HG03457 (cell line): ENCODE measurements at regions not wholly inside any gene's neighbourhood (a gene's known extent, or its start where the extent isn't known, plus 50 kb on each side); places are given as distances from the start of the nearest gene placed in this dataset.
A peak's percentile ranks its signal among the peaks of the same experiment; 100 is the strongest.

Experiments
- ATAC-seq: cut with Tn5 transposase; IDR thresholded peaks from one replicate; pipeline ENCODE4 v1.9.1; 2021; ENCODE audit warnings: moderate number of reproducible peaks; ENCODE audit not compliant: unreplicated experiment

DNA sequence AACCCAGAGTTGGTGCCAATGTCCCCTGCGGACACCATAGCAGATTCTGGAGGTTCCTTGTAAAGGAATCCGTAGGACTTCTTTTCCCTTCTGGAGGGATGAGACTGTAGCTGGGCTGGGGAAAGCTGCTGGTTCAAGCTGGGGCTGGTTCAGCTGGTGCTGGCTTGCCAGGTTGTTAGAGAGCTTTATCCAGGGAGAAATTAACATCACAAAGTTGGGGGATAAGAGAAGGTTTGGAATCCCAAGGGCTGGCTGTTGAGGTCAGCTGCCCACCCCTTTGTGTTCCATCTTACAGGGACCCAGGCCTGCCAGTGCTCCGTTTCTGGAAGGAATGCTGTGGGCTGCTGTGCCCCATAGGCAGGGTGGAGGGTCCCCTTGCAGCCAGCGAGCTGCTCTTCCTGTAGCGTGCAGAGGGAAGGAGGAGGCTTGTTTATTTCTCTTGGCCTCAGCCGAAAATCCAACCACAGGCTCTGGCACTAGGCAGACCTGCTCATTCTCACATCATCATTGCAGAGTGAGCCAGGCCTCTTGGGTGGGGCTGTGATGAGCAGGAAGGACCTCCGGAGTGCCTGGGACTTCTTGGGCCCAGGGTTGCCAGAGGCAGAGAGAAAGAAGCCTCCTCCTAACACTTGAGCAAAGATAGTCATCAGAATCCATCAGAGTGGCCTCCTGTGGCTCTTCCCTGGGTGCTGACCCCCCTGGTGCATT lies 251.1 kb downstream of the SEC14L1 start:
- ATAC-seq, result no peak

DNA sequence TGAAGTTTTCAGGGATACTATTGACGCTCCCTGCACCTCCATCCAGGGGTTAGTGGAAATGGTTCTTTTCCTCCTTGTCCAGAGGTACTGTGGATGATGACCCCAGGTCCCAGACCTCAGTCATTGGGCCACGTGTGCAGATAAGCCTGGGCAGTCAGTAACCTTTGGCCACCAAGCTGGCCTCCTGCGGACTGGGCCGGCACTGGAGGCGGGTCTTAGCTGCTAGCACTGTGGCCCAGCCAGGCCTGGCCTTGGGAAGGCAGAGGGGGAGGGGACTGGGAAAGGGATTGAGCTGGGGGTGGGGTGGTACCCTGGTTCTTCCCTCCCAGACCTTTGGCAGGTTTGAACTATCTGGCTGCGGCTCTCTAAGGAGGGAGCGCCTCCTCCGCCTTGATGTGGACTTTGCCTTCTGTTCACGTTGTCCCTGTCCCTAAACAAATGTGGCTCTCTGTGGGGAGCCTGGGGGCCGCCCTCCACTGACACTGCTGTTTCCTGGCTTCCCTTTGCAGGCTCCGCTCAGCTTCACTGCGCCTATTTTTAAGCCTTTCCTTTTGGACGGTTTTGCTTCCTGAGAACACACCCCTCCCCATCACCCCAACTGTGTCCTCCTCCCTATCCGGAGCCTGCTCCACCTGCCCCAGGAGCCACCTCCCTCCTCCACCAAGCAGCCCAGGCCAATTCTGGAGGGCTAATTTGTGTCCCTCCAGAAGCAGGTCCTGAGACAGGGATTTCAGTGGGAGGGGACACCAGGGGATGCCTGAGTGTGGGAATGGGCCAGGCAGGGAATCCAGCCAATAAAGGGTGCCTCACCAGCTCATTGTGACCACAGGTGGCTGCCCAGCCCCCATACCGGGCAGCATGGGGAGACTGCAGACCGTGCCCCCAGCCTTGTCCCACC lies 251.9 kb downstream of the SEC14L1 start:
- no peak for ATAC-seq

DNA sequence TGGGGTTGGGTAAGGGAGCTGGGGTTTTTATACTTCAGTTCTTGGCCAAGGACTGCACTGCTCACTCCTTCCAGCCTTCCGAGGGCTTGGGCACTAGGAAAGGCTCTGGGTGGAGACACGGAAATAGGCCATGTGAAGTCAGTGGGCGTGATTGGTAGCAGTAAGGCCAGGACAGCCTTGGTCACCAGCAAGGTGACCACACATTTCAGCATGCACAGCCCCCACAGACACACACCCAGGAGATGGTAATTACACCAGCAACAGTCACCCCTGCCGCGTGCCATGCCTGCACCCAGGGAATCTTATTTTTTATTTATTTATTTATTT lies 252.5 kb downstream of the SEC14L1 start:
- ATAC-seq, result no peak

DNA sequence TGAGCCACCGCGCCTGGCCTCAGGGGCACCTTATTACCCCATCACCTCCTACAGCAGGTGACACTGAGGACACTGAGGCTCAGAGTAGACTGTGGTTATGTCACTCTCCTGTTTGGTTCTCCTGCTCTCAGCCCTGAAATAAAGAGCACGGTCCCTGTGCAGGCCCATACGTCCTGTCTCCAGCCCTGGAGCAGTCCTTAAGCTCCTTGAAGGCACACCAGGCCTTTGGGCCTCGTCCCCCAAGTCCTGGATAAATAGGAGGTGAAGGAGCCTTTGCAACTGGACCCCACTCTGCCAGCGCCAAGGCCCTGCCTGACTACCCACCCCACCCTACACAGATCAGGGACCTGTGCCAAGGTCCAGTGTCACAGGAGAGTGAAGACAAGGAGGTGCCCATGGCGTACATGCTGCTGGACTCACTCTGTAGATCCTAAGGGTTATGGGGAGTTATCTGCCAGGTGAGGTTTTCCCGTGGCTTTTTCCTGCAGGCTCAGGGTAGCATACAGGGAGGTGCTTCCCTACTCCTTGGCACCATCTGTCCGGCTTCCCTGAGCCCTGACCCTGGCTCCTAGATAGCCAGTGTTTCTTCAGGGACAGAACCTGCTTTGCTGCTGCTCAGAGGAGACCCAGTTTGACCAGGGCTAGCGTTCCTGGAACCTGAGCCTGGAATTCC lies 253.2 kb downstream of the SEC14L1 start:
- ATAC-seq, result no peak

DNA sequence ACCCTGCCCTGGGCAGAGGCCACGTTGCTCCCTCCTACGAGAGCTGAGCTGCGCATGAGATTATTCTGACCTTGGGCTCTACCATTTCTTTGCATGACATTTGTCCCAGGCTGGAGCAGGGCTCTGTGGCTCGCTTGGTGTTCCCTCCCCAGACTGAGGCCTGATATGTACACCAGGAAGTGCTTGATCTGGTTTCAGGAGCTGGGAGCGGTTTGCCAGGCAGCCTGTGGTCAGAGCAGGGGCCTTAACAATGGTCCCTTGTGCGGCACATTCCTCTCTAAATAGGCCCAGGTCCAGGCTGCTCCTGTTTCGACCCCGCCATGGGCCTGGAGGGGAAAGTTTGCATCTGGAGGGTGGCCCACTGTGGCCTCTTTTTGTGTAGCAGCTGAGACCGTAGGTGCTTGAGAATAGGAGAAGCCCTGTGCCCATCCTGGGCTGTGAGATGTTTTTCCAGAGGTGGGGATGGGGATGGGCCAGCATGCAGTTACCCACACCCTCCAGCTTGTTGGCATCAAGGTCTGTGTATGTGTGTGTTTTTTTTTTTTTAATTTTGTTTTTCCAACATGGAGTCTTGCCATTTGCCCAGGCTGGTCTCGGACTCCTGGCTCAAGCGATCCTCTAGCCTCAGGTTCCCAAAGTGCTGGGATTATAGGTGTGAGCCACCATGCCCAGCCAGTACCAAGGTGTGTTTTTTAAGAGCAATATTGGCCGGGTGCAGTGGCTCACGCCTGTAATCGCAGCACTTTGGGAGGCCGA lies 253.9 kb downstream of the SEC14L1 start:
- ATAC-seq, result no peak

DNA sequence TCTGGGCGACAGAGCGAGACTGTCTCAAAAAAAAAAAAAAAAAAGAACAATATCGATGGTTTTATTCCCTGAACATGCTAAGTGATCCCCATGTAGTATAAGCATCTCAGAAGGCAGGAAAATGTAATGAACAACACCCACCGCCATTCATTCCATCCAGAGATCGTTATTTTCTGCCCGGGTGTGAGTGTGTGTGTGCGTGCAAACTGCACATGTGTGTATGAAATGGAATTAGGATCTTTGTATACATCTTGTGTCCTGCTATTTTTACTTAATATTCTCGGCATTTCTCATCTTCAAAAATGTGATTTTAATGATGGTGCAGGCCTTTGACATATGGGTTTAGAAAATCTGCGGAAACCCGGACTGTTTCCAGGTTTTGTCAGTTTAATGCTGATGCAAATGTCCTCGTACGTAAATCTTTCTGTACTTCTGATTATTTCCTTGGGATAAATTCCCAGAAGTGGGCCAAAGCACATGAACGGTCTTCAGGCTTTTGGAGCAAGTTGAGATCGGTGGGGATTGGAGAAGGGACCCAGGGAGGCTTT lies 254.8 kb downstream of the SEC14L1 start:
- no peak for ATAC-seq

DNA sequence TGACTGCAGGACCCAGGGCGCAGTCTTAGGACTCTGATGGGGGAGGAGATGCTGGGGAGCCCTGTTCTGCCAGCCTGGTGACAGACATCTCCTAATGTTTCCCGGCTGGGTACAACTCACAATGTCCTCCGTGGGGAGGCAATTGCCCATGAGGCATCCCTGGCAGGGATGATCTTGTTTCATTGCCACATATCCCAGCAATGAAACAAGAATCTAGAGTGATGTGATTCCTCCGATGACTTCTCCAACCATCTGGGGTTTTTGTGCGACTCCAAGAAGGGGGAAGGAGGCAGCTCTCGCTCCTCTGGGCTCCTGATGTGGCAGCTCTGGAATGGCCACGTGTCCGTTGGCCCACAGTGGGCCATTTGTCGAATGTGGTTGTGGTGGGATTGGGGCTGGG lies 255.8 kb downstream of the SEC14L1 start:
- no peak for ATAC-seq

DNA sequence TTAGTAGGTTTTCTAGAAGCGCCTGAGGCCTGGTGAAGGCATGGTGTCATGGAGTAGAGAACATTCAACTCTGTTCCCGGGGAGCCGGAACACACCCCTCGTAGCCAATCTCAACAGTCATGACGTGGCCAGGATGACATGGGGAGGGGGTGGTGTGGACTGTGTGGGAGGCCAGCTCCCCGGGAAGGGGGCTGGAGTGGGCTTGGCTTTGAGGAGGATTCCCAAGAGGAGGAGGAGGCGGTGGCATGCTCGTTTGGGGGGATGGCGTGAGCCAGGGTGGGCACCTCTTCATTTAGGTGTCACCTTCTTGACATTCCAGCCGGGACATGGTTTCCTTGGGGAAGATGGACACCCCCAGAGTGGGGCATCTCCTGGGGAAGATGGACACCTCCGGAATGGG lies 257.5 kb downstream of the SEC14L1 start:
- no peak for ATAC-seq

DNA sequence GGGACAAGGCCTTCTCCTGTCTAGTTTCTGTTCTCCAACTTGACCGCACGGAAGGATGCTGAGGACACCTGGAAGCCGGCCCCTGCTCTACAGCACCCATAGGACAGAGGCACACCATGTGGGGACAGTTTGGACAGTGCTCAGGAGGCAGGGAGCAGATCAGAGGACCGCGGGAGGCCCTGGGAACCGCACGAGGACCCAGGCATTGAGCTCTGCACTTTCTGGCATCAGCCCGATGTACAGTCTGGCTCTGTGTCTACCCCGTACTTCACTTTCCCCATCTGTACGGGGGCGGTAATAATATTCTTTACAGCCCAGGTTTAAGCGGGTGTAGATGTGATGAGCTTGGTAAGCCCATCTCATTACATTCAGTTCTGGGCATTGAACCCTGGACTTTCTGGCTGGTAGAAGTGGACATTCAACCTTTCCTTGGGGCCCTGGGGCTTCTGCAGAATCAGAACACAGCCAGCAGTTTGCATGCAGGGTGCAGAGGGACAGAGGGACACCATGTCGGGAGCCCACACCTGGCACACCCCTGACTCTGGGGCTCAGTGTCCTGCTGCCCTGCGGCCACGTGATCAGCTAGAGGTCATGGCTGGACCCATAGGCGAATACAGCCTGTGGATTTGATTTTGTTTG lies 258.7 kb downstream of the SEC14L1 start:
- ATAC-seq, result no peak

DNA sequence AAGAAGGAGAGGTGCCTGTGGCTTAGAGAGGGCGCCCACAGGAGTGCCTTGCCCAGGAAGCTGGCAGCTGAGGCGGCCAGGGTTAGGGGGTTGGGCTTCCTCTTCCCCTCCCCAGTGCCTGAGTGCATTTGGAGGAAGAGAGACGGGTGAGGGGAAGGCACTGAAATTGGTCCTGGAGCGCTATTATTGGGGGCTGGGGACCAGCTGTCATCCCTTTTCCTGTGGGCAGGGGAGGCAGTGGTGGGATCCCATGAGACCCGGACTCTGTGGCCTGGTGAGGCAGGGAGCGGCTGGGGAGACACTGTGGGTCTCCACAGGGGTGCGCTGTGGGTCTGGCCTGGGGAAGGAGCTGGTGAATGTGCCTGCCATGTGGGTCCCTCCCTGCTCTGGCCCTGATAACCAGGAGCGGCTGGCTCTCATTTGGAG lies 259.7 kb downstream of the SEC14L1 start:
- ATAC-seq, result no peak

DNA sequence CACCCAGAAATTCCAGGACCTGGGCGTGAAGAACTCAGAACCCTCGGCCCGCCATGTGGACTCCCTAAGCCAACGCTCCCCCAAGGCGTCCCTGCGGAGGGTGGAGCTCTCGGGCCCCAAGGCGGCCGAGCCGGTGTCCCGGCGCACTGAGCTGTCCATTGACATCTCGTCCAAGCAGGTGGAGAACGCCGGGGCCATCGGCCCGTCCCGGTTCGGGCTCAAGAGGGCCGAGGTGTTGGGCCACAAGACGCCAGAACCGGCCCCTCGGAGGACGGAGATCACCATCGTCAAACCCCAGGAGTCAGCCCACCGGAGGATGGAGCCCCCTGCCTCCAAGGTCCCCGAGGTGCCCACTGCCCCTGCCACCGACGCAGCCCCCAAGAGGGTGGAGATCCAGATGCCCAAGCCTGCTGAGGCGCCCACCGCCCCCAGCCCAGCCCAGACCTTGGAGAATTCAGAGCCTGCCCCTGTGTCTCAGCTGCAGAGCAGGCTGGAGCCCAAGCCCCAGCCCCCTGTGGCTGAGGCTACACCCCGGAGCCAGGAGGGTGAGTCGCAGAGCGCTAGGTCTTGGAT lies 261.5 kb downstream of the SEC14L1 start:
- ATAC-seq, result no peak

DNA sequence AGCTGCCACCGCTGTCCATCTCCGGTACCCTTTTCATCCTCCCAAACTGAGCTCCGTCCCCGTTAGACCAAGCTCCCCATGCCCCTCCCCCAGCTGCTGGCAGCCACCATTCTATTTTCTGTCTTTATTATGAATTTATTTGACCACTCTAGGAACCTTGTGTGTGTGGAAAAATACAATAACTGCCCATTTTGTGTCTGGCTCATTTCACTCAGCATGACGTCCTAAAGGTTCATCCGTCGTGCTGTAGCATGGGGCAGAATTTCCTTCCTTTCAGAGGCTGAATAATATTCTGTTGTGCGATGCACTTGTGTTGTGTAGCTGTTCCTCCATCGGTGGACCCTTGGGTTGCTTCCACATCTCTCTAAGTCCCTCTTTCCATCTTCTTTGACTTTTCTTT lies 263.1 kb downstream of the SEC14L1 start:
- no peak for ATAC-seq

DNA sequence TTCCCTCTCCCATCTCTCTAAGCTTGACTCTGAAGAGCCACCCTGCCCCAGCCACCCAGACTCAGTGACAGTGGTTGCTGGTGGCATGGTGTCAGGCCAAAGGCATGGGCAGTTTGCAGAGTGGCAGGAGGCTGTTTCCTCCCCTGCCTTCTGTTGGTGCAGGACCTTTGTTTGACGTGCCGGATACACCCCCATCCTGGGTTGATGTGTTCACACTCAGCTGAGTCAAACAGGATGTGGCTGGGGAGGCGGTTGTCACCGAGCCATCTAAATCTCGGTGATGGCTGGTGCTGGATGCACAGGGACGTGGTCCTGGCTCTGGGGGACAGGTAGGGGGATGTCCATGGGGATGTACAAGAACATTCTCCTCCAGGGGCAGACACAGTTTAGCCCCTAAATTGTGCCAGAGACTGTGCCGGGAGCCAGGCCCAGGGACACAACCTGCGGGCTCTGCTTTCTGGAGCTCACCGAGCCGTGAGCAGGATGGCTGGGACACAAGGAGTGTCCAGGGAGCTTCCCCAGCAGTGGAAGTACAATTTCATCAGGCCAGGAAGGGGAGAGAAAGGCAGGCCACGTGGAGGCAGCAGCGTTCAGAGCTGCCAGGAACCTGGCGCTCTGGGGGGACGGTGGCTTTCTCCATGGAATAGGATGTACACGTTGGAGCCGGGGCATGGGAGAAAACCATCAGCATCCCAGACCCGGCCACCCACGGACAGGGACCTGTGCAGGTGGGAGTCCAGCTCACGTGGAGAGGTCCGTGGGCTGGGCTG lies 264.2 kb downstream of the SEC14L1 start:
- peak; percentile 49 for ATAC-seq

DNA sequence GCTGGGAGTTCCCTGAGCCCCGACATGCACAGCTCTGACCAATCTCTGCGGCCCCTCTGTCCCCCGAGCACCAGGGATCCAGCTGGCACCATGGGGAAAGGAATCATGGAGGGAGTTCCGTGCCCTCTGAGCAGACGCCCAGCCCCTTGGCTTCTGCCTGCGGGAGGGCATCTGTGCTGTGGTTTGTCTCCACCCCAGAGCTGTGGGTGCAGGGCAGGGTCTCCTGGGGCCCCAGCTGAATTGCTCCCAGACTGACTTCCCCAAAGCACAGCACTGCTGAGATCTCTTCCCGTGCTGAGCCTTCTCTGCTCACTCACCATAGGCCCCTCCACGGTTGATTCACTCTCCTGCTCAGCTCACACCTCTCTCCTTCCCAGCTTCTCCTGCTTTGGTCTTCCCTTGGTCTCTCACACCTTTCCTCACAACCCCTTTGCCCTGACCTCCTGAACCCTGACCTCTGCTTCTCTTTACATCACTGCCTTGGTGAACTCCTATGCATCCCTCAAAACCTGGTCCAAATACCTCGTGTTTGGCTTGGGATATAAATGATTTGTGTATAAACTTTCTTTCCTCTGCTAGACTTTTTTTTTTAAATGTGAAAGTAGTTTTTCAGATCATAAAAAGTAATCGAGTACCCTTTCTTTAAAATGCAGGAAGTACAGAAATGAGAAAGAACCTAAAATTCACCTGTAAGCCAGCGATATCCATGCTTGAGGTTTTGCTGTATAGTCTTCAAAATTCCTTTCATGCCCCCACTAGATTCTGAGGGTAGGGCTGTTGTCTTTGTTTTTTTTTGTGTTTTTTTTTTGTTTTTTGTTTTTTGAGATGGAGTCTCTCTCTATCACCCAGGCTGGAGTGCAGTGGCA lies 265.3 kb downstream of the SEC14L1 start:
- no peak for ATAC-seq

DNA sequence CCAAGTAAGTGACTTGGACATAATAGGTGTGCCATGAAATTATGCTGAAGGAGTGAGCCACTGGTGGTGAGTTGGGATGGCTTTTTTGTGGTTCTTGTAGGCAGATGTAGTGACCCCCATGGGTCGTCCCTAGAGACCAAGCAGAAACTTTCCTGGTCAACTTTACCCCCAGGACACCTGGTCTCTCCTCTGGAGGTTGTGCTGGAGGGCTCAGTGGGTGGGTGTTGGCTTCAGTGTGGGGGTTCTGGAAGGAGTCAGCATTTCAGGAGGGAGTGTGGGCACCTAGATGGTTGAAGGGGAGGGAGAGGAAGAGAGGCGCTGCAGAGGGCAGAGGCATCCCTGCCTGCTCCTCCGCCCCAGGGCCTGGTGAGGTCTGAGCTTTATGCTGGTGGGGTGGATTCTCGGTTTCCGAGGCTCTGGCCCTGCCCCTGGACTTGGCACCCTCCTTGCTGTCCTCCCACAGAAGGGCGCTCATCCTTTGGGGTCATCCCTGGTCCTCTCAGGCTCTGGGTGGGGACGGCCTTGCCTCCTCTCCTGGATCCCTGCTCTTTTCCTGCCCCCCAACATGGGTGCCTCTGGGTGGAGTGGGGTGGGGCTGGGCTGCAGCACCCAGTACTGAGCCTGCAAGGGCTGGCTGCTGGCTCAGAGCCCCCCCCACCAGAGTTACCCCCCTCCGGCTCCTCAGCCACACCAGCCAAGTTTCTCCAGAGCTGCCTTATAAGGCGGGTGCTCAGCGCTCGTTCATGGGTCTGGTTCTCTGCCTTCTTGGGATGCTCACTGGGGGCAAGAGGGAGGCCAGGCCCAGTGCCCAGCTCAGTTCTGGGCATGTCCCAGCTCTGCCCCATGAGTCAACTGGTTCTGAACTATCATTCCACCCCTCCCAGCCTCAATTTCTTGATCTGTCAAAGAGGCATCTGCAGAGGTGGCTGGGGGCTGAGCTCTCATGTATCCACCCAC lies 266.8 kb downstream of the SEC14L1 start:
- no peak for ATAC-seq

DNA sequence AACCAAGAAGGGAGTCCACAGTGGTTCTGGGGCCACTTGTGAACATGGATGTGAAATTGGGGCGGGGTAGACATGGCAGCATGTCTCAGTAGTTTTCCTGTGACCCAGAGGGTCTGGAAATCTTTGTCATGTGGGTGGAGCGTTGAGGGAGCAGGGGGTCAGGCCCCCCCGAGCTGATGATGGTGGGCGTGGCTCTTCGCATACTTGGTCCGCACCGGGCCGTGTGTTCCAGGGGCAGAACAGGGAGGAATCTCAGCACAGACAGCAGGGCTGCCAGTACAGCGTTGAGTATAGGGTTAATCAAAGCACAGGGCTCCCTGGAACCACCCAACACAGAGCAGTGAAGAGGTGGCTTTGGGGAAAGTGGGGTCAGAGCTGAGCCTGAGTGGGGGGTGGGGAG lies 267.5 kb downstream of the SEC14L1 start:
- no peak for ATAC-seq
